Left lung (tissue), 4 donors: ENCODE measurements at regions not wholly inside any gene's neighbourhood (a gene's known extent, or its start where the extent isn't known, plus 50 kb on each side); places are given as distances from the start of the nearest gene placed in this dataset.
"Not testable (repeated sequence)": the region's sequence is repeated elsewhere in the genome, so short reads cannot be mapped to it uniquely, and the experiment has no call there.

Experiments
- ATAC-seq: fragments of 200-7000 bp; cut with Tn5 transposase; one replicate; pipeline ENCODE4 v1.9.1; 2020; ENCODE audit warnings: moderate library complexity
- DNase-seq, 4 donors: peaks; one replicate each; pipeline ENCODE4 v3.0.0-alpha.2; 2013 to 2020
- H3K27ac ChIP-seq, 2 donors: fragments of 200-600 bp; sonication (generic) in 1 of 2; one replicate each; pipeline versions ENCODE4 v1.5.0 to v1.8.0; 2020 to 2021
- H3K27me3 ChIP-seq, 2 donors: fragments of 200-600 bp; sonication (generic) in 1 of 2; one replicate each; pipeline versions ENCODE4 v1.5.0 to v1.8.0; 2020 to 2021
- H3K36me3 ChIP-seq, 2 donors: fragments of 200-600 bp; sonication (generic) in 1 of 2; one replicate each; pipeline versions ENCODE4 v1.5.0 to v1.8.0; 2020 to 2021
- H3K4me1 ChIP-seq, 2 donors: fragments of 200-600 bp; one replicate each; pipeline ENCODE4 v1.8.0; 2021
- H3K4me3 ChIP-seq, 2 donors: fragments of 200-600 bp; sonication (generic) in 1 of 2; one replicate each; pipeline versions ENCODE4 v1.5.0 to v1.8.0; 2020 to 2021; ENCODE audit warnings: mild to moderate bottlenecking in 1 of 2
- H3K9me3 ChIP-seq, 2 donors: fragments of 200-600 bp; sonication (generic) in 1 of 2; one replicate each; pipeline versions ENCODE4 v1.5.0 to v1.8.0; 2020 to 2021
- intact Hi-C, 2 donors: fragments of 100-400 bp; cut with DNase I; formaldehyde crosslinking; loops; one replicate each; pipeline versions ENCODE4 v1.11.2 to v1.14.2; 2022
- TF ChIP-seq, protein P1 (sequence below), 2 donors: fragments of 200-600 bp; sonication (generic) in 1 of 2; IDR thresholded peaks; one replicate each; pipeline versions ENCODE4 v1.5.0 to v1.8.0; 2021; ENCODE audit warnings: antibody characterized with exemption in 2 of 2
- donor health status: DM: no; HTN: yes; CAD: no.
- donor health status: DM: no; HTN: no; CAD: no.

DNA sequence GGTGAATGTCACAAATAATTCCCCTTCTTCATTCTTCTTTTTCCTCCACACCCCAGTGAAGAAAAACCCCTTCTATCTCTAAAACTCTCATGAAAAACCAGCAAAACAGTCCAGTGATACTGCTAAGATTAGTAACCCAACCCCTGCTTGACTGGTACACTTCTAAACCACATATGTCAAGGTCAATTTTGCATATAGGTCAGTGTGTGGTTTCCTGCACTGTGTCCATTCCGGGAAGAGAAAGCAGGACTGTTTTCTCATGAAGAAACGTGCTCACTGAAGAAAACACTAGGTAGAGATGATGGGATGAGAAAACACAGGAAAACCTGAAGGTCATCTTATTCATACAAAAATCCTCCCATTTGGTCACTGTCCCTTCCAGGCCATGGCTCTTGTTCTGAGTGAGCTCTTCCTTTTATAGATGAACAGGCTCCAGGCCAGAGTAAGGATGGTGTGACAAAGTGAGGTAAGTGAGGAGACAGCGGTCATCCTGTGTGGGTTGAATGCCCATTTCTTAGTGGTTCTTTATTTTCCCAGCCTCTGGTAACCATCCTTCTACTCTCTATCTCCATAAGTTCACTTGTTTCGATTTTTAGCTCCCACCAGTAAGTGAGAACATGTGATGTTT is 122.7 kb downstream of the FASLG start:
- intact Hi-C loops = no loop called here
- no peaks in the 10 kb centered on the region for H3K36me3 ChIP-seq
- H3K4me3 ChIP-seq = no peak overlapping the region
- peaks cover 0 to 8% of the 10 kb centered on the region in 2 donors for H3K9me3 ChIP-seq
- H3K27me3 ChIP-seq = no peaks in the 10 kb centered on the region
- no peak for ATAC-seq
- no peak overlapping the region for H3K27ac ChIP-seq
- no peaks in the 10 kb centered on the region for H3K4me1 ChIP-seq
- no peak for DNase-seq
- TF ChIP-seq, protein P1, sequence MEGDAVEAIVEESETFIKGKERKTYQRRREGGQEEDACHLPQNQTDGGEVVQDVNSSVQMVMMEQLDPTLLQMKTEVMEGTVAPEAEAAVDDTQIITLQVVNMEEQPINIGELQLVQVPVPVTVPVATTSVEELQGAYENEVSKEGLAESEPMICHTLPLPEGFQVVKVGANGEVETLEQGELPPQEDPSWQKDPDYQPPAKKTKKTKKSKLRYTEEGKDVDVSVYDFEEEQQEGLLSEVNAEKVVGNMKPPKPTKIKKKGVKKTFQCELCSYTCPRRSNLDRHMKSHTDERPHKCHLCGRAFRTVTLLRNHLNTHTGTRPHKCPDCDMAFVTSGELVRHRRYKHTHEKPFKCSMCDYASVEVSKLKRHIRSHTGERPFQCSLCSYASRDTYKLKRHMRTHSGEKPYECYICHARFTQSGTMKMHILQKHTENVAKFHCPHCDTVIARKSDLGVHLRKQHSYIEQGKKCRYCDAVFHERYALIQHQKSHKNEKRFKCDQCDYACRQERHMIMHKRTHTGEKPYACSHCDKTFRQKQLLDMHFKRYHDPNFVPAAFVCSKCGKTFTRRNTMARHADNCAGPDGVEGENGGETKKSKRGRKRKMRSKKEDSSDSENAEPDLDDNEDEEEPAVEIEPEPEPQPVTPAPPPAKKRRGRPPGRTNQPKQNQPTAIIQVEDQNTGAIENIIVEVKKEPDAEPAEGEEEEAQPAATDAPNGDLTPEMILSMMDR (IDR thresholded peaks at IDR 0.05) = no peak

DNA sequence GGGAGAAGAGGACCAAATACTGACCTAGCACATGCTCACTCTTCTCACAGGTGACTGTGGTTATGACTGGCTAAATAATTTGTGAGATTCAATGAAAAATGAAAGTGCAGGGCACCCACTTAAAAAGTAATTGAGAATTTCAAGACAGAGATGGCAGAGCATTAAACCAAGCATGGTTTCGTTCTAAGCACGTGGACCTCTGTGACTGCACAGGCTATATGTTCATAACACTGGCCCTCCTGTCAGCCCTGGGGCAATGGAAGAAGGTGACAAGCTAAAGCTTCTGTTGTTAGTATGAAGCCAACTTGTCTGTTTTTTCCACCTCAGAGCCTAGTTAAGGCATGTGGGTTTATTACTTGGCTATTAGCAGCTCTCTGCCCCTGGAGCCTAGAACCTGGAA is 130.9 kb downstream of the FASLG start:
- Histone ChIP-seq H3K27ac (no peak overlapping the region), H3K4me3 (no peak overlapping the region), H3K27me3 (no peaks in the 10 kb centered on the region), H3K9me3 (no peaks in the 10 kb centered on the region), H3K4me1 (no peaks in the 10 kb centered on the region), H3K36me3 (no peaks in the 10 kb centered on the region)
- ATAC-seq (no peak), DNase-seq (no peak)
- TF ChIP-seq, protein P1 (IDR thresholded peaks at IDR 0.05) = no peak
- intact Hi-C loops = no loop called here

DNA sequence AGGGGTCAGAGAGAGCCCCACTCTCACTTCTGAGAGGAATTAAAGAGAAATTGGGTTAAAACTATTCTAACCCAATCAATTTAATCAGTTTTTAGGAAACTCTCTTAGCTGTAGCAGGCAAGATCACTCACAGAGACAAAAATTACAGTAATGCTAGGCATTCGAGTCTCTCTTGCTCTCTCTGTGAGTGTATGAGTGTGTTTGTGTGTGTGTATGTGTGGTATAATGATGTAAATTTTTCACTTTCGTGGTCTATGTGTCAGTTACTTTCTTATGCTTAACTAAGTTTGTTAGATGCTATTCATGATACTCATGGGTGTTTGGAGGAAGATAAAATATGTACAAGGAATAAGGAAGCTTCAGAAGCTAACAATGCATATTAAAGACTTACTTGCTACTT is 131.3 kb downstream of the FASLG start:
- DNase-seq (no peak), ATAC-seq (no peak)
- Histone ChIP-seq H3K27ac (no peak overlapping the region), H3K9me3 (no peaks in the 10 kb centered on the region), H3K4me1 (no peaks in the 10 kb centered on the region), H3K36me3 (no peaks in the 10 kb centered on the region), H3K27me3 (no peaks in the 10 kb centered on the region), H3K4me3 (no peak overlapping the region)
- TF ChIP-seq, protein P1 (IDR thresholded peaks at IDR 0.05) = no peak
- intact Hi-C loops = no loop called here

DNA sequence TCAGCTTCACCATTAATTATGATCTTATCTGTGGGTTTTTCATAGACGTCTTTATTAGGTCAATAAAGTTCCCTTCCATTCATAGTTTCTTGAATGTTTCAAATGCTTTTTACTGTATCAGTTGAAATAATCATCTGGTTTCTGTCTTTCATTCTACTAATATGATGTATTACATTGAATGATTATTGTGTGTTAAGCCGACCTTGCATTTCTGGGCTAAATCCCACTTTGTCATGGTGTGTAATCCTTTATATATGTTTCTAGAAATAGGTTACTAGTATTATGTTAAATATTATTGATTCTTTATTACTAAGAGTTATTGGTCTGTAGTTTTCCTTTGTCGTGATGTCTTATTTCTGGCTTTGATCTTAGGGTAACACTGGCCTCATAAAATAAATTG is 134.9 kb downstream of the FASLG start:
- Histone ChIP-seq H3K4me1 (no peaks in the 10 kb centered on the region), H3K9me3 (no peaks in the 10 kb centered on the region), H3K36me3 (no peaks in the 10 kb centered on the region), H3K4me3 (no peak overlapping the region), H3K27me3 (no peaks in the 10 kb centered on the region), H3K27ac (no peak overlapping the region)
- ATAC-seq = no peak
- no peak for DNase-seq
- intact Hi-C loops = no loop called here
- TF ChIP-seq, protein P1 (IDR thresholded peaks at IDR 0.05) = no peak

DNA sequence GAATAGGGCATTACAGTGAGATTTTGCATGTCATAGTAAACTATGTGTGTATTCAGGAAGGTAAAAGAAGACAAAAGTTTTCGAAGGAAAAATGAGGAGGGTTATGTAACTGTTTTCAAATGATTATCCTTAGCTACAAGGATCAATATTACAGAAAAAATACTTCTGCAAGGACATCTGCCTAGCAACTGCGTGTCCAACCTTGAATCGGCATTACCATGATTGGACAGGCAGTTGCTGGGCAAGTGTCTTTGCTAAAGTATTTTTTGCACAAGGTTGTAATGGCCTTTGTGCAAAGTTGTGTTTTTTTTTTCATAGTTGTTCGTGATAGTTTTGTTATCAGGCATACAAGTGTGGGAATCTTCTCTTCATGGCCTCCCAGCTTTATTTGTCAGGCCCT is 136.8 kb downstream of the FASLG start:
- H3K27ac ChIP-seq = no peak overlapping the region
- TF ChIP-seq, protein P1 (IDR thresholded peaks at IDR 0.05) = no peak
- H3K27me3 ChIP-seq = no peaks in the 10 kb centered on the region
- intact Hi-C loops = no loop called here
- no peak overlapping the region for H3K4me3 ChIP-seq
- H3K36me3 ChIP-seq = no peaks in the 10 kb centered on the region
- no peaks in the 10 kb centered on the region for H3K9me3 ChIP-seq
- no peak for ATAC-seq
- no peaks in the 10 kb centered on the region for H3K4me1 ChIP-seq
- DNase-seq = no peak

DNA sequence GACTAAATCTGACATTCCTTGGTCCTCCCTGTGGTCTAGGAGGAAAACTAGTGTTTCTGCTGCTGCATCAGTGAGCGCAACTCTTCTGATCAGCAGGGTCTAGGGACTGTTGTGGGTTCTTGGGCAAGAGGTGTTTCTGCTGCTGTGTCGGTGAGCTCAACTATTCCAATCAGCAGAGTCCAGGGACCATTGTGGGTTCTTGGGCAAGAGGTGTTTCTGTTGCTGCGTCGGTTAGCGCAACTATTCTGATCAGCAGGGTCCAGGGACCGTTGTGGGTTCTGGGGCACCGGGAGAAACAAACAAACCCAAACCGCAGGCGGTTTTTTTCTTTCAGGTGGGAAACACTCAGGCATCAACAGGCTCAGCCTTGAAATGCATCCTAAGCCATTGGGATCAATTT is 140.9 kb downstream of the FASLG start:
- H3K27ac ChIP-seq, ATAC-seq, intact Hi-C loops: not testable (repeated sequence)

More for the DNA sequence above, 140.9 kb downstream of the FASLG start:
- not testable (repeated sequence) for H3K4me1 ChIP-seq, H3K9me3 ChIP-seq, H3K27me3 ChIP-seq, H3K36me3 ChIP-seq, DNase-seq, H3K4me3 ChIP-seq
